Liver (tissue), 3 donors: ENCODE measurements at regions not wholly inside any gene's neighbourhood (a gene's known extent, or its start where the extent isn't known, plus 50 kb on each side); places are given as distances from the start of the nearest gene placed in this dataset.

Experiments used
- ATF3 ChIP-seq: IDR thresholded peaks from 2 replicates; pipeline ENCODE4 v1.6.1; 2016; ENCODE audit warnings: antibody characterized with exemption
- EGR1 ChIP-seq, 2 donors: IDR thresholded peaks; 2 replicates each; pipeline ENCODE4 v1.6.1; 2016 to 2018; ENCODE audit warnings: antibody characterized with exemption in 2 of 2, low read depth in 2 of 2
- FOXA1 ChIP-seq: IDR thresholded peaks from 2 replicates; pipeline ENCODE4 v1.6.1; 2016; ENCODE audit warnings: antibody characterized with exemption
- NR2F2 ChIP-seq: IDR thresholded peaks from 2 replicates; pipeline ENCODE4 v1.6.1; 2016; ENCODE audit warnings: antibody characterized with exemption
- RXRA ChIP-seq, 2 donors: IDR thresholded peaks; 2 replicates each; pipeline ENCODE4 v1.6.1; 2017 to 2018; ENCODE audit warnings: antibody characterized with exemption in 2 of 2, mild to moderate bottlenecking in 1 of 2
- TAF1 ChIP-seq: conservative IDR thresholded peaks from 2 replicates; pipeline ENCODE4 v1.6.1; 2016; ENCODE audit warnings: antibody characterized with exemption, mild to moderate bottlenecking
- YY1 ChIP-seq: IDR thresholded peaks from 2 replicates; pipeline ENCODE4 v1.6.1; 2016; ENCODE audit warnings: antibody characterized with exemption, mild to moderate bottlenecking
- TF ChIP-seq, protein P1 (sequence below): fragments of 150-350 bp; IDR thresholded peaks from 2 replicates; pipeline ENCODE4 v1.5.1; 2017; ENCODE audit warnings: improper control_type of control experiment, low read depth, low read length; ENCODE audit not compliant: missing input control
- donor health status: healthy.
- donor health status: healthy.

DNA sequence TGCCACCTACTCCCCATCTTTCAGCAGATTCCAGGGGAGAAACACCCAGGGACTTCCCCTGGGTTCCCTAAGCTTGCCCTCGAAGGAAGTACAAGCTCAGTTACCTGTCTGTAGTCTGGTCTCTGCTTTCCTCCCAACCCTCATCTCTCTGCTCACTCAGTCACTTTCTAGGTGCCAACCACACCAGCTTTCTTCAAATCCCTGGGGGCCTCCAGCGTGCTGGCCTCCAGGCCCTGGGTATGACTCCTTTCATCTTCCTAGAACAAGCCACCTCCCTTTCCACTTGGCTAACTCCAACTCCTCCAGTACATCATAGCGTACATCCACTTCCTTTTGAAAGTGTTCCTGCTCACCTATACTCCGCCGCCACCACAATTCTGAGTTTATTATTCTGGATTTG is 222.6 kb downstream of the SNX18 start:
- TF ChIP-seq, protein P1, sequence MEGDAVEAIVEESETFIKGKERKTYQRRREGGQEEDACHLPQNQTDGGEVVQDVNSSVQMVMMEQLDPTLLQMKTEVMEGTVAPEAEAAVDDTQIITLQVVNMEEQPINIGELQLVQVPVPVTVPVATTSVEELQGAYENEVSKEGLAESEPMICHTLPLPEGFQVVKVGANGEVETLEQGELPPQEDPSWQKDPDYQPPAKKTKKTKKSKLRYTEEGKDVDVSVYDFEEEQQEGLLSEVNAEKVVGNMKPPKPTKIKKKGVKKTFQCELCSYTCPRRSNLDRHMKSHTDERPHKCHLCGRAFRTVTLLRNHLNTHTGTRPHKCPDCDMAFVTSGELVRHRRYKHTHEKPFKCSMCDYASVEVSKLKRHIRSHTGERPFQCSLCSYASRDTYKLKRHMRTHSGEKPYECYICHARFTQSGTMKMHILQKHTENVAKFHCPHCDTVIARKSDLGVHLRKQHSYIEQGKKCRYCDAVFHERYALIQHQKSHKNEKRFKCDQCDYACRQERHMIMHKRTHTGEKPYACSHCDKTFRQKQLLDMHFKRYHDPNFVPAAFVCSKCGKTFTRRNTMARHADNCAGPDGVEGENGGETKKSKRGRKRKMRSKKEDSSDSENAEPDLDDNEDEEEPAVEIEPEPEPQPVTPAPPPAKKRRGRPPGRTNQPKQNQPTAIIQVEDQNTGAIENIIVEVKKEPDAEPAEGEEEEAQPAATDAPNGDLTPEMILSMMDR, result no peak
- TF ChIP-seq TAF1, result no peak
- no peak for TF ChIP-seq NR2F2
- TF ChIP-seq RXRA (IDR thresholded peaks at IDR 0.05), result no peak
- no peak for TF ChIP-seq YY1
- TF ChIP-seq EGR1 (IDR thresholded peaks at IDR 0.05; ENCODE audit: low read depth in 2 of 2), result no peak
- TF ChIP-seq FOXA1, result no peak
- TF ChIP-seq ATF3, result no peak
